GM23338 (cell line): ENCODE measurements at regions not wholly inside any gene's neighbourhood (a gene's known extent, or its start where the extent isn't known, plus 50 kb on each side); places are given as distances from the start of the nearest gene placed in this dataset.

Experiments
- CREB1 ChIP-seq: fragments of 250-450 bp; sonication (Bioruptor Pico); IDR thresholded peaks from 2 replicates; pipeline ENCODE4 v1.5.0; 2020; ENCODE audit warnings: low read depth, mild to moderate bottlenecking, moderate library complexity
- EZH2 ChIP-seq: fragments of 200-600 bp; sonication (generic); IDR thresholded peaks from one replicate; pipeline ENCODE4 v1.8.0; 2017; ENCODE audit warnings: antibody characterized with exemption, mild to moderate bottlenecking, low read depth; ENCODE audit not compliant: unreplicated experiment
- EZH2phosphoT487 ChIP-seq: fragments of 200-600 bp; sonication (generic); IDR thresholded peaks from one replicate; pipeline ENCODE4 v1.8.1; 2018; ENCODE audit warnings: antibody characterized with exemption; ENCODE audit not compliant: unreplicated experiment
- JUNB ChIP-seq: IDR thresholded peaks from one replicate; pipeline ENCODE4 v1.6.1; 2016; ENCODE audit warnings: antibody characterized with exemption; ENCODE audit not compliant: unreplicated experiment
- POLR2AphosphoS5 ChIP-seq: IDR thresholded peaks from 2 replicates; pipeline ENCODE4 v1.6.1; 2016; ENCODE audit warnings: antibody characterized with exemption, low read depth
- ZNF114 ChIP-seq: fragments of 250-450 bp; sonication (Bioruptor Pico); IDR thresholded peaks from 2 replicates; pipeline ENCODE4 v1.5.0; 2020; ENCODE audit warnings: mild to moderate bottlenecking, moderate library complexity
- TF ChIP-seq, protein P1 (sequence below), 2 experiments: fragments of 200-600 bp in 1 of 2; sonication (generic) in 1 of 2; conservative IDR thresholded peaks; 2 replicates each; pipeline versions ENCODE4 v1.5.1 to v1.6.1; 2016 to 2017; ENCODE audit warnings: antibody characterized with exemption in 2 of 2, low read depth in 2 of 2, mild to moderate bottlenecking in 2 of 2, moderate library complexity in 1 of 2
- TF ChIP-seq, protein P2 (sequence below): IDR thresholded peaks from one replicate; pipeline ENCODE4 v1.6.1; 2018; ENCODE audit warnings: antibody characterized with exemption; ENCODE audit not compliant: unreplicated experiment

DNA sequence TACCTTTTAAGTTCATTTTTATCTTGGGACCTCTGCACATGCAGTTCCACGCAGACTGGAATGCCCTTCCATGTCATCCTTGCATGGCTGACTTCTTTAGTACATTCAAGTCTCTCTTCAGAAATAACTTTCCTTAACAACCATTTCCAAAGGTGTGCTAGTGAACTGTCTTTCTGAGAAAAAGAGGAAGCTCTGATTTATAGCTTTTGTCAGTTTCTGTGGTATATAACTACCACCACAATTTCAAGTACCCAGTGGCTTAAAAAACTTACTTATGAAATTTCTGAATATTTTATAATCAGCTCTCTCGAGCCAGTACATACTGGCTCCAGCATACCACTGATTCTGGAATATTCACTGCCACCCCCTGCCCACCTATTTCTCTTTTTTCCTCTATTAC, 1613.8 kb downstream of the MAT2B start:
- no peak for TF ChIP-seq POLR2AphosphoS5
- TF ChIP-seq, protein P1, sequence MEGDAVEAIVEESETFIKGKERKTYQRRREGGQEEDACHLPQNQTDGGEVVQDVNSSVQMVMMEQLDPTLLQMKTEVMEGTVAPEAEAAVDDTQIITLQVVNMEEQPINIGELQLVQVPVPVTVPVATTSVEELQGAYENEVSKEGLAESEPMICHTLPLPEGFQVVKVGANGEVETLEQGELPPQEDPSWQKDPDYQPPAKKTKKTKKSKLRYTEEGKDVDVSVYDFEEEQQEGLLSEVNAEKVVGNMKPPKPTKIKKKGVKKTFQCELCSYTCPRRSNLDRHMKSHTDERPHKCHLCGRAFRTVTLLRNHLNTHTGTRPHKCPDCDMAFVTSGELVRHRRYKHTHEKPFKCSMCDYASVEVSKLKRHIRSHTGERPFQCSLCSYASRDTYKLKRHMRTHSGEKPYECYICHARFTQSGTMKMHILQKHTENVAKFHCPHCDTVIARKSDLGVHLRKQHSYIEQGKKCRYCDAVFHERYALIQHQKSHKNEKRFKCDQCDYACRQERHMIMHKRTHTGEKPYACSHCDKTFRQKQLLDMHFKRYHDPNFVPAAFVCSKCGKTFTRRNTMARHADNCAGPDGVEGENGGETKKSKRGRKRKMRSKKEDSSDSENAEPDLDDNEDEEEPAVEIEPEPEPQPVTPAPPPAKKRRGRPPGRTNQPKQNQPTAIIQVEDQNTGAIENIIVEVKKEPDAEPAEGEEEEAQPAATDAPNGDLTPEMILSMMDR (conservative IDR thresholded peaks at IDR 0.05; ENCODE audit: low read depth in 2 of 2): no peak
- TF ChIP-seq EZH2: no peak
- TF ChIP-seq, protein P2, sequence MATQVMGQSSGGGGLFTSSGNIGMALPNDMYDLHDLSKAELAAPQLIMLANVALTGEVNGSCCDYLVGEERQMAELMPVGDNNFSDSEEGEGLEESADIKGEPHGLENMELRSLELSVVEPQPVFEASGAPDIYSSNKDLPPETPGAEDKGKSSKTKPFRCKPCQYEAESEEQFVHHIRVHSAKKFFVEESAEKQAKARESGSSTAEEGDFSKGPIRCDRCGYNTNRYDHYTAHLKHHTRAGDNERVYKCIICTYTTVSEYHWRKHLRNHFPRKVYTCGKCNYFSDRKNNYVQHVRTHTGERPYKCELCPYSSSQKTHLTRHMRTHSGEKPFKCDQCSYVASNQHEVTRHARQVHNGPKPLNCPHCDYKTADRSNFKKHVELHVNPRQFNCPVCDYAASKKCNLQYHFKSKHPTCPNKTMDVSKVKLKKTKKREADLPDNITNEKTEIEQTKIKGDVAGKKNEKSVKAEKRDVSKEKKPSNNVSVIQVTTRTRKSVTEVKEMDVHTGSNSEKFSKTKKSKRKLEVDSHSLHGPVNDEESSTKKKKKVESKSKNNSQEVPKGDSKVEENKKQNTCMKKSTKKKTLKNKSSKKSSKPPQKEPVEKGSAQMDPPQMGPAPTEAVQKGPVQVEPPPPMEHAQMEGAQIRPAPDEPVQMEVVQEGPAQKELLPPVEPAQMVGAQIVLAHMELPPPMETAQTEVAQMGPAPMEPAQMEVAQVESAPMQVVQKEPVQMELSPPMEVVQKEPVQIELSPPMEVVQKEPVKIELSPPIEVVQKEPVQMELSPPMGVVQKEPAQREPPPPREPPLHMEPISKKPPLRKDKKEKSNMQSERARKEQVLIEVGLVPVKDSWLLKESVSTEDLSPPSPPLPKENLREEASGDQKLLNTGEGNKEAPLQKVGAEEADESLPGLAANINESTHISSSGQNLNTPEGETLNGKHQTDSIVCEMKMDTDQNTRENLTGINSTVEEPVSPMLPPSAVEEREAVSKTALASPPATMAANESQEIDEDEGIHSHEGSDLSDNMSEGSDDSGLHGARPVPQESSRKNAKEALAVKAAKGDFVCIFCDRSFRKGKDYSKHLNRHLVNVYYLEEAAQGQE: no peak
- no peak for TF ChIP-seq CREB1 (CRISPR knock-in tag)
- TF ChIP-seq EZH2phosphoT487: no peak
- no peak for TF ChIP-seq ZNF114
- TF ChIP-seq JUNB: no peak
